ENCODE measurements at regions not wholly inside any gene's neighbourhood (a gene's known extent, or its start where the extent isn't known, plus 50 kb on each side); places are given as distances from the start of the nearest gene placed in this dataset.

DNA sequence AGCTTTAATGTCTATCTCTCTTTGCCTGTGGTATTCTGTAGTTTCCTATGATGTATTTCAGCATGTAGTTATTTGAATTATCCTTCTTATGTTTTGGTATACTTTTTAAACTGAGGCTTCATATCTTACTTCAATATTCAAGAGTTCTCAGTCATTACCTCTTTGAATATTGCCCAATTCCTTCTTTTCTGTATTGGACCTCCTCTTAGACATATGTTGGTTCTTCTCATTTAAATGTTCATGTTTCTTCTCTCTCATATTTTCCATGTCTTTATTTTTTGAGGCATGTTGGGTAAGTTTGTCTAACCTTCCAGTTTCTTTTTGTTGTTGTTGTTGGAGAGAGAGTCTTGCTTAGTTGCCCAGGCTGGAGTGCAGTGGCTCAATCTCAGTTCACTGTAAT lies 140.6 kb downstream of the MRPS6 start:
- no peaks in the 10 kb centered on the region for H3K36me3 ChIP-seq (ENCODE audit: insufficient read depth, low read length)
- H4K20me1 ChIP-seq (ENCODE audit: insufficient read depth, low read length) = no peaks in the 10 kb centered on the region
- H3K9me3 ChIP-seq (ENCODE audit: low read length) = 0 out of 2 replicates have a peak, but pooled peaks cover 3% of the 10 kb centered on the region
- no peak overlapping the region for H3K9ac ChIP-seq (ENCODE audit: low read length)
- no peak overlapping the region for H3K27ac ChIP-seq (ENCODE audit: low read depth, low read length, poor library complexity, severe bottlenecking)
- no peak overlapping the region for H3K4me3 ChIP-seq (ENCODE audit: low read depth, low read length, poor library complexity, severe bottlenecking)
- no peaks in the 10 kb centered on the region for H3K79me2 ChIP-seq (ENCODE audit: insufficient read depth, low read length)
- H3K4me2 ChIP-seq (ENCODE audit: low read length) = no peak overlapping the region
- H3K9me2 ChIP-seq (ENCODE audit: low read depth, low read length) = no peaks in the 10 kb centered on the region
- no peaks in the 10 kb centered on the region for H3K4me1 ChIP-seq (ENCODE audit: insufficient read depth, low read length, severe bottlenecking)
- H3K27me3 ChIP-seq (ENCODE audit: insufficient read depth, low read length) = peaks cover 6% of the 10 kb centered on the region; the same call in 1 of the 2 replicates
- H3F3A ChIP-seq (ENCODE audit: insufficient read depth, low read length) = no peaks in the 10 kb centered on the region
- H2AFZ ChIP-seq (ENCODE audit: low read length) = no peak overlapping the region
- no peak for TF ChIP-seq EZH2 (IDR thresholded peaks at IDR 0.05; ENCODE audit: borderline replicate concordance, low read length)
- TF ChIP-seq, protein P1, sequence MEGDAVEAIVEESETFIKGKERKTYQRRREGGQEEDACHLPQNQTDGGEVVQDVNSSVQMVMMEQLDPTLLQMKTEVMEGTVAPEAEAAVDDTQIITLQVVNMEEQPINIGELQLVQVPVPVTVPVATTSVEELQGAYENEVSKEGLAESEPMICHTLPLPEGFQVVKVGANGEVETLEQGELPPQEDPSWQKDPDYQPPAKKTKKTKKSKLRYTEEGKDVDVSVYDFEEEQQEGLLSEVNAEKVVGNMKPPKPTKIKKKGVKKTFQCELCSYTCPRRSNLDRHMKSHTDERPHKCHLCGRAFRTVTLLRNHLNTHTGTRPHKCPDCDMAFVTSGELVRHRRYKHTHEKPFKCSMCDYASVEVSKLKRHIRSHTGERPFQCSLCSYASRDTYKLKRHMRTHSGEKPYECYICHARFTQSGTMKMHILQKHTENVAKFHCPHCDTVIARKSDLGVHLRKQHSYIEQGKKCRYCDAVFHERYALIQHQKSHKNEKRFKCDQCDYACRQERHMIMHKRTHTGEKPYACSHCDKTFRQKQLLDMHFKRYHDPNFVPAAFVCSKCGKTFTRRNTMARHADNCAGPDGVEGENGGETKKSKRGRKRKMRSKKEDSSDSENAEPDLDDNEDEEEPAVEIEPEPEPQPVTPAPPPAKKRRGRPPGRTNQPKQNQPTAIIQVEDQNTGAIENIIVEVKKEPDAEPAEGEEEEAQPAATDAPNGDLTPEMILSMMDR (IDR thresholded peaks at IDR 0.05; ENCODE audit: low read length) = no peak

DNA sequence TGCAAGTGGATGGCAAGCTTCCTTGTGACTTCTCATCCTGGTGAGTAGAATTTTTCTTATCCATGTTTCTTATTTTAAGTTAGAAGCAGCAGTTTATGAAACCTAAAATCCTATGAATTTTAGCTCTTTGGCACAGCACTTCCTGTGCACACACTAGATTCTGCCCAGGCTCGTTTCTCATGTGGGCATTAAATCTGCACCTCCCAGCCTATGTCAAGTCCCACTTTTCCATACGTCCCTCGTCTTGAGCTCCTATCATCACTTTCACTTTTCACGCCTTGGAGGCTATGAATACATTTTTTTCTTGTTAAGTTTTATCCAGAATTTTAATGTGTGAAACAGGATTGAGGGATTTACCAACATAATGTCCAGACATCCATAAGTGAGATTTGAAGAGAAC lies 142.1 kb downstream of the MRPS6 start:
- Histone ChIP-seq H3K4me2 (ENCODE audit: low read length) (no peak overlapping the region), H3K4me3 (ENCODE audit: low read depth, low read length, poor library complexity, severe bottlenecking) (no peak overlapping the region), H3K9ac (ENCODE audit: low read length) (no peak overlapping the region), H3K4me1 (ENCODE audit: insufficient read depth, low read length, severe bottlenecking) (no peaks in the 10 kb centered on the region), H3K36me3 (ENCODE audit: insufficient read depth, low read length) (no peaks in the 10 kb centered on the region), H3K9me2 (ENCODE audit: low read depth, low read length) (no peaks in the 10 kb centered on the region), H3K79me2 (ENCODE audit: insufficient read depth, low read length) (no peaks in the 10 kb centered on the region), H4K20me1 (ENCODE audit: insufficient read depth, low read length) (no peaks in the 10 kb centered on the region), H3K27me3 (ENCODE audit: insufficient read depth, low read length) (peaks cover 6% of the 10 kb centered on the region; the same call in 1 of the 2 replicates), H3K27ac (ENCODE audit: low read depth, low read length, poor library complexity, severe bottlenecking) (no peak overlapping the region), H2AFZ (ENCODE audit: low read length) (no peak overlapping the region), H3K9me3 (ENCODE audit: low read length) (0 out of 2 replicates have a peak, but pooled peaks cover 3% of the 10 kb centered on the region), H3F3A (ENCODE audit: insufficient read depth, low read length) (no peaks in the 10 kb centered on the region)
- TF ChIP-seq EZH2 (IDR thresholded peaks at IDR 0.05; ENCODE audit: borderline replicate concordance, low read length) = no peak
- TF ChIP-seq, protein P1 (IDR thresholded peaks at IDR 0.05; ENCODE audit: low read length) = no peak

DNA sequence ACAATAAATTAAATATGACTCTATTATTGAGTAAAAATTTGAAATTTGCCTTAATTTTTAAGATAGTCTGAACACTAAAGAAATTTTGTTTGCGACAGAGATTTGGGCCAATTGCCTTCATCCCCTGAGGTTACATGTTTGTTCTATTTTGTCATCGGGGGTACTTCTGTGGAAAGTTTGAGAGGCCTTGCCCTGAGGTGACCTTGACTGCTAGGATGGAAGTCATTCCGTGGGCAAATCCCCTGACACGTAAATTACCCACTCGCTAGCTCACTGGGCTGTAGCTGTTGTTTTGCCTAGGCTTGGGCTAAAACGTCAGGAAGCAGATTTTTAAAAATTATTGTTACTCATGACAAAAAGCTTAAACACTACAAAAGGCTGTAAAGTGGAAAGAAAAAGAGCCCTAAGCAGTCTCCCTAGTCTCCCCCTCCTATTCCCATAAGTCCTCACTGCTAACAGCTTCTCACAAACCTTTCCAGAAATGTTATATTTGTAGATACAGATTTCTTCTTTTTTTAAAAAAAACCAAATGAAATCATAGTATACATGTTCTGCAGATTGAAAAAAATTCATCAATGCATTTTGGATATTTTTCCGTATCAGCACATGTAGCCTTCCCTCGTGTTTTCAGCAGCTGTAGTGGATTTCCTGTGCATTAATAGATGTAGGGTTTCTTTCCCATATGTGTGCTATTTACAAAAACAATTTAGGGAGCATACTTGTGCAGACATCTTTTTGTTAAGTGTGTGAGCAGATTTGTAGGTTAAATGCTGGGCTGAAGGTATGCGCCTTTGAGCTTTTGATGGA lies 142.7 kb downstream of the MRPS6 start:
- H4K20me1 ChIP-seq (ENCODE audit: insufficient read depth, low read length) = no peaks in the 10 kb centered on the region
- TF ChIP-seq, protein P1 (IDR thresholded peaks at IDR 0.05; ENCODE audit: low read length) = no peak
- TF ChIP-seq EZH2 (IDR thresholded peaks at IDR 0.05; ENCODE audit: borderline replicate concordance, low read length) = no peak
- no peaks in the 10 kb centered on the region for H3K4me1 ChIP-seq (ENCODE audit: insufficient read depth, low read length, severe bottlenecking)
- no peak overlapping the region for H3K4me2 ChIP-seq (ENCODE audit: low read length)
- H2AFZ ChIP-seq (ENCODE audit: low read length) = no peak overlapping the region
- peaks cover 6% of the 10 kb centered on the region; the same call in 1 of the 2 replicates for H3K27me3 ChIP-seq (ENCODE audit: insufficient read depth, low read length)
- H3K9ac ChIP-seq (ENCODE audit: low read length) = no peak overlapping the region
- H3K4me3 ChIP-seq (ENCODE audit: low read depth, low read length, poor library complexity, severe bottlenecking) = no peak overlapping the region
- H3K9me3 ChIP-seq (ENCODE audit: low read length) = 0 out of 2 replicates have a peak, but pooled peaks cover 3% of the 10 kb centered on the region
- no peaks in the 10 kb centered on the region for H3K36me3 ChIP-seq (ENCODE audit: insufficient read depth, low read length)
- H3F3A ChIP-seq (ENCODE audit: insufficient read depth, low read length) = no peaks in the 10 kb centered on the region
- H3K79me2 ChIP-seq (ENCODE audit: insufficient read depth, low read length) = no peaks in the 10 kb centered on the region
- H3K27ac ChIP-seq (ENCODE audit: low read depth, low read length, poor library complexity, severe bottlenecking) = no peak overlapping the region
- no peaks in the 10 kb centered on the region for H3K9me2 ChIP-seq (ENCODE audit: low read depth, low read length)
